Daoy (cell line): ENCODE measurements at regions not wholly inside any gene's neighbourhood (a gene's known extent, or its start where the extent isn't known, plus 50 kb on each side); places are given as distances from the start of the nearest gene placed in this dataset.

Experiments
- DNase-seq: peaks from one replicate; pipeline ENCODE4 v3.0.0-alpha.2; 2015; ENCODE audit warnings: low read depth

DNA sequence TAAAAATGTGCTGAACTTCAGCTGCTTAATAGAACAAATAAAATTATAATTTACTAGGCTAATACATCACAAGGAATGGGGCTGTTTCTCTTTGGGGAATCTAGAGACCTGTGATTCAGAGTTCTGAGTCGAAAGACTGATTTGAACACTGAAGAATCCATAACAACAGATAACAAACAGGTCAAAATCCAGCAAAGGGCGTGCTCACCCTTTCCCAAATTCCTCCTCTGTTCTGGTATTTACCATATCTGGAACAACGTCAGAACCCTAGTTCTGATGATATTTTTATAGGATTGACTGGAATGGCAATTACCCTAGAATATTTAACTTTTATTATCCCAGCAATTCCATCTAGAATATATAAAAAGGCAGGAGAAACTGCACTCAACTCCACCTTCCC, 66.0 kb upstream of the ITGA6 start:
- no peak for DNase-seq

DNA sequence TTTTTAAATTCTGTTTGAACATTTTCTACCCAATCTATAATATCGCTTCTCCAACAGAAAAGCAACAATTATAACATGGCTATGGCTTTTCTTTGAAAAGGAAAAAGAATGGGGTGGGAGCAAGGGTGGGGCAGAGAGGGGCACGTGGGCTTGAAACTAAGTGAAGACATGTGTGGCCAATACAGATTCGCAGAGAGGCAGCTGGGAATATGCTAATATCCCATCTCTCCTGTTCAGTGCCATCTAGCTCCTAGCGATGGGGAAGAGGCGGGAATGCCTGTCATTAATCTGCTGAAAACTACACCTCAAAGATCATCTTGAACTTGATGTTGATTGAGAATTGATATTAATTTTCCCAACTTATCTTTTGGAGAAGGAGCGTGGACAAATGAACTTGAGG, 65.5 kb upstream of the ITGA6 start:
- DNase-seq: no peak

DNA sequence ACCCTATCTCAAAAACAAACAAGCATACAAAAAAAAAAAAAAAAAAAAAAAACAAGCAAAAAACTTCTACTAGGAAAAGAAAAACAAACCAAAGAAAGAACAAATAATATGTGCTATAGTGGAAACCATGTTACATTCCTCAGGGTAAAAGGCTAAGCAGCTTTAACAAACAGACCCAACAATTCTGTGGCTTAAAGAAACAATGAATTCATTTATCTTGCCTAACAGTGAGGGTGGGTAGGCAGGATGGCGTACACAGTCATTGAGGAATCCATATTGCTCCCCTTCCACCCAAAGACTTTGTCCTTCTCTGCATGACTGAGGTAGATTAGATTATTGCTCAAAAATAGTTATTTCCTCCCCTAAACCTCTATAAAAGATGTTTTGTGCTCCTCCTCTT, 63.1 kb upstream of the ITGA6 start:
- no peak for DNase-seq

DNA sequence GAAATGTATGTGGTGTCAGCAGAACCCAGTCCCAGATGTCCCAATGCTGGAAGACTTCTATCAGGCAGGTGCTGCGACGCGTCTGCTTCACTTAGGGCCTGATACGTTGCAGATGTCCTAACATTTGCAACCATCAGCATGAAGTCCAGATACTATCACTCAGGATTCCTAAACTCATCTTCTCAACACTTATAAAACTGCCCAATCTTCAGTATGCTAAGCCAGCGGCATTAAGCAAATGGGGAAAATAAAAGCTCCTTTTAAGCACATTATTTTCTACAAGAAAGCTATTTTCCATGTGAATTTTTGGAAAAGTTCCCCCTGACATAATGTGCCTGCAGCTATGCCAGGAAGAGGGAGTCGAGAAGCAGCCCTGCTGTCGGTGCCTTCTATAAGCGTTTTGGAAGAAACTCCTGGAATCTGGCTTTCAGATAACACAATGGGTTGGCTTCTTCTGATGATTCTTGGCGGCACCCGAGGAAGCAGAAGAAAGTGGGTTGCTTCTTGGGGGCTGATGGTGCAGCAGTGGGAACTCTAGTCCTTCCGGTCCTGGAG, 60.7 kb upstream of the ITGA6 start:
- DNase-seq: no peak

DNA sequence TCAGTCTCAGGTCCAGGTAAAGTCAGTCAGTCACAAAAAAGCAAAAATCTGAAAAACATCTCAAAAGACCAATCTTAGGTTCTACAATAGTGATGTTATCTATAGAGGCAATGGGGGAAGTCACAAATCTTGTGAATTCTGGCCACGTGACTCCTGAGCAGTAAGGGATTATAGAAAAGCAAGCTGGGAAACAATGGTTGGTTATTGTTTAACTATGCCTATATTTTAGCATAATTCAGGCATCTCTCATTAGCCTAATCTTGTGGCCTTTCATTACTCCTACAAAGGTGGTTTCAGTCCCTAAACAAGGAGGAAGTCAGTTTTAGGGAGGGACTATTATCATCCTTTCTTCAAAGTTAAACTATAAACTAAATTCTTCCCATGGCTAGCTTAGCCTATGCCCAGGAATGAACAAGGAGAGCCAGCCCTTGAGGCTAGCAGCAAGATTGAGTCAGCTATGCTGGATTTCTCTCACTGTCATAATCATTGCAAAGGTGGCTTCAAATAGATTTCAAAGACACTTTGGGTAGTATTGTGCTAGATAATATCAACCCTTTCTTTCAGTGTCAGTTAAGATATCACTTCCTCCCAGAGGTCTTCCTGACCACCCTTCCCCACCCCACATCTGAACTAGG, 56.4 kb upstream of the ITGA6 start:
- no peak for DNase-seq

DNA sequence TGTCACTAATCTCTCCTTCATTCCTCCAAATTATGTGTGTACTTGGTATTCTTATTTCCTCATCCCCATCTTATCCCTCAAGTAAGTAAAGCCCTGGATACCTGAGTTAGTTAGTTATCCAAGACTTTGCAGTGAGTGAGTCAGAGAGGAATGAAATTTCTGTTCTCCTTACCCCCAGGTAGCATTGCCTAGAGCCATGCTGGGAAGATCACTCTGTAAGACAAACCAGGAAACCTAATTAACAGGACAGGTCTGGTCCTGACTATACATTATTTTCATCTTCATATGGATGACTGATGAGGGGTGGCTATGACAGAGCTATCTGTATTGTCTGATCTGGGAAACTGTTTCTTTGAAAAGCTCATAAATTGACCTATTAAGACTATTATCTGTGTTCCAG, 55.0 kb upstream of the ITGA6 start:
- no peak for DNase-seq

DNA sequence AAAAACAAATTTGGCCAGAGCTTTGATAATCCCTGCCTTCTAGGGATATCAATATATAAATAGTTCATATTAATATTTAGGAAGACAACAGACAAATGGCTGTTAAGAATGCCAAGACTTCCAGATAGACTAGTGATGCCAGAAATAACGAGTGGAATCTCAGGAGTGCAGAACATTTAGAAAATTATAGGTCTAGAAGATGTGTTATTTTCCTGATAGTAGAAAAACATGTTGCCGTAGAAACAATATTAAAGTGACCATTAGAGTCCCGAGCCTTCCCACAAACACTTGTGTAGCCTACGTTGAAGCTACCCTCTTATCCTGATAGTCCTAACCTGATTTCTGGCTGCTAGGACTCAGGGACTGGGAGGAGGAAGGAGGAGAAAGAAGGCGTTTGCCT, 54.3 kb upstream of the ITGA6 start:
- DNase-seq: no peak

DNA sequence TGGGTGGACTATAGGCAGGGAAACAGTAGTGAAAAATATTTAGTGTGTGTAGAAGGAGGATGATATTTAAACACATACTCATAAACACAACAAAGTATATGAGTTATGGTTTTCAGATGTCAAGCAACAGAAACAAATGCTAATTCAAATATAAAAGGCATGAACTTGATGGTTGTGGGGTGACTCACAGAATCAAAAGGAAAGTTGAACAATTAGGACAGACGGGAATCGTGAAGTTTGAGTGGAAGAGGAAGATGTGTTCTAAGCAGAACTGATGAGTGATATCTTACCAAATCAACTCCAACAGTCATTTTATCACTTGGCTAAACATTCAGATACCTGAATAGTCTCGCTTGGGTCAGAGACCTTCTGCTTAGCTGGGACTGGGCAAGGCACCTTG, 53.6 kb upstream of the ITGA6 start:
- no peak for DNase-seq

DNA sequence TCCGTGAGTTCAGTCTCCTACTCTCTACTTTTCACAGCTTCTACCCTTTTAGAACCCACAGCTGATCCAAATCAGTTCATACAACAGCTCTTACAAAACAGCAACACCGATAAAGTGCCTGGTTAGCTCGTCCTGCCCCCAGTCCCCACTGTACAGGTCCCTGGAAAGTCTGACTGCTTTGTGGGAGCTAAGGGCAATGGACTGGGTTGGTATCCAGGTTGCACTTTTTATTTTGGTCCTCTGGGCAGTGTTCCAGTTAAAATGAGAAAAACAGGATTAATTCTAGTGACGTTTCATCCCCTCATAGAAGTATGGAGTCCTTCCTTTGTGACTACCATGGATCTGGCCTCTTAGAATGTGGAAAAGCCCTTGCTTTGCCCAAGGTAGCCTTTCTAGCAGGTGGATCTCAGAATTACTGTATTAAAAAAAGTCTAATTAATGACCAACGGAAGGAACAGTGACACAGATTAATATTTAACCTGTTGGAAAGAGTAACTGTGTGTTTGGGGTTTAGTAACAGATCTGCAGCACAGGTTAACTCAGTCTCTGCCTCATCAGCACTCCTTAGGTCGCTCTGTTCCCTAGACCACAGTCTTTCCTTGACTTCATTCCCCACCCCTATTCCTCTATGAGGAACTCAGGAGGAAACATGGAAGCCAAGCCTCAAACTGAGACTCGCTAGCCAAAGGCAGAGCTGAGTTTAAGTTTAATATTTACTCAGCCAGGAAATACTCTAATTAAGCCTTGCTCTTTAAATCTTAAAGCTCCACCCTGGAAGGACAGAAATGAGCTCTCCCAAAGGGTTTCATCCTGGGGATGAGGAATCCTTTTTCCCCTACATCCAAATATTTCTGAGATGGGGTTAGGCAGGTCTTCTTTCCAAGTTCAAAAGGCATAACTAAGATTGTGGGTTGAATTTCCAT, 52.8 kb upstream of the ITGA6 start:
- no peak for DNase-seq

DNA sequence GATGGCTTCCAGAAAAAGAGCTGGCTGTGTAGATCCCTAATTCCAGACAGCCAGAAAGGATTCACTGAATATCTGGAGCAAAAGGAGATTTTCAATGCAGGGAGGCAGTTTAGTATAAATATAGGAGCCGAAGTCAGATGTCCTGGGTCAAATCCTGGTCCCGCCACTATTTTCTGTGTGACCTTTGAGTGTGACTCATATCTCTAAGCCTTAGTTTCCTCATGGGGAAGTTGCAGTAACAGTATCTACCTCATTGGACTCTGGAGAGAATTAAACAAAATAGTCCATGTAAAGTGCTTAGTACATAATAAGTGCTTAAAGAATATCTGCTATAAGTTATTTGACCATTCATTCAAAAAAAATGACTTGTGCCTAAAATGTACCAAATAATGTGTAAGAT, 52.1 kb upstream of the ITGA6 start:
- DNase-seq: no peak

DNA sequence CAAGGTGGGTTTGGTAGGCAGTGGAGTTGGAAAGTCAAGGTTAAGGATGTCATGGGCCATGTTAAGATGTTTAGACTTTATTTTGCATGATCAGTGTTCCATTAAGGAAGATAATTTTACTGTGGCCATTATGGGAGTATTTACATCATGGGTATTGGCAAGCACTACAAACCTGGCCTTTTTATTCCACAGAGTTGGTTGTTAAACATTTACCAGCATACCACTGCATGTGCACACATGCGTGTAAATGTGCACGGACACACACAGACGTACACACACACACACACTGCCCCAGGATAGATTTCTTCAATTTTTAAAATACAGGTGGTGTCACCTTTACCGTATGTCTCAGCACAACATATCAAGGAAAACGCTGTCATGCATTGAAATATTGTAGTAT, 51.4 kb upstream of the ITGA6 start:
- no peak for DNase-seq

DNA sequence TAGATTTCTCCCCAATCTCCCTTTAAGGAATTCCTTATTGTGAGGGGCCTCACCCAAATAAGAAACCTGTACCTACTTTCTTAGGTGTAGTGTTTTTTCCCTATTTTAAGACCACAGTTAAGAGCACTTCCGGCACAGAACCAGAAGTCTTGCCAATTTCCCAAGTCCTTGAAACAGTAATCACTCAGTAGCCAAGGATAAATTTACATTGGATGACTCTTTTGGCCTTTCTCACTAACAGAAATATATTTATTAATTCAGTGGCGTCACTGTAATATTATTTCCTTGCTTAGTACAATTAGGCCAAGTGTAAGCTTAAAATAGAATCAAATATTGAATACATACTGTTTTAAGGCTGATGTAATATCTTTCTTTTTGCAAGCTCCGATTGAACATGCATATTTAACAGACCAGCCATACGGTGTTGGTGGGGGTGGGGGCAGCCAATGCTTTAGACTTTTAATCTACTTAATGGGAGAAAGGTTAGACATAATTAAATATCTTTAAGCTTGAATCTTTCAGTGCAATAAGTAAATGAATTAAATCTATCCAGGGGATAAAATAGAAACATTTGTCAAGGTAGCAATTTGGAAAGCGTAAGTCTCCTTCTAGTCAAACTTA, 50.8 kb upstream of the ITGA6 start:
- DNase-seq: no peak

DNA sequence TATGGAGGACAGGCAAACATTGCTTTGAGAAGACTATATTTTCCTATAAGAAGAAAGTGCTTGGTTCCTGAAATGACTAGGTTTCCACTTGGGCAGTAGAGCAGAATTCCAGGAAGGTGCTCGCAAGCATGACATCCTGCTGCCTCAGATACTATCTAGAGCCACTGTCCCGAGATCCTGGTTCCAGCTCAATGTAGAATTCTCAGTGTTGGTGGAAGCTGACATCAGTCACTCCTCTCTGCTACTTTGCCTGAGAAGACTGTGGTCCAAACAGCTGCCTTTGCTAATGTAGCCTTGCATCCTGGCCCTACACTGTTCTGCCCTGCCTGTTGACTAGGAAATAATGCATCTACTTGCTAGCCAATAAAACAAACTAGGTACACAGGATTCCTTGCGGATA, 50.0 kb upstream of the ITGA6 start:
- no peak for DNase-seq
